Osteocyte (in vitro differentiated cells): ENCODE measurements at regions not wholly inside any gene's neighbourhood (a gene's known extent, or its start where the extent isn't known, plus 50 kb on each side); places are given as distances from the start of the nearest gene placed in this dataset.

Experiments used
- DNase-seq: peaks from one replicate; pipeline ENCODE4 v3.0.0; 2021; ENCODE audit warnings: mixed read lengths; ENCODE audit not compliant: unreplicated experiment; ENCODE audit errors: extremely low spot score
- H3K27ac Mint-ChIP-seq: one replicate; pipeline ENCODE4 v1.8.0; 2021; ENCODE audit warnings: mild to moderate bottlenecking, mixed read lengths; ENCODE audit not compliant: unreplicated experiment
- H3K27me3 Mint-ChIP-seq: one replicate; pipeline ENCODE4 v1.8.0; 2021; ENCODE audit warnings: mixed read lengths; ENCODE audit not compliant: unreplicated experiment
- H3K36me3 Mint-ChIP-seq: one replicate; pipeline ENCODE4 v1.8.0; 2021; ENCODE audit warnings: mixed read lengths; ENCODE audit not compliant: unreplicated experiment
- H3K4me1 Mint-ChIP-seq: one replicate; pipeline ENCODE4 v1.8.0; 2021; ENCODE audit warnings: mixed read lengths; ENCODE audit not compliant: unreplicated experiment
- H3K4me3 Mint-ChIP-seq: one replicate; pipeline ENCODE4 v1.8.0; 2021; ENCODE audit warnings: mild to moderate bottlenecking, moderate library complexity, mixed read lengths; ENCODE audit not compliant: unreplicated experiment
- H3K9me3 Mint-ChIP-seq: one replicate; pipeline ENCODE4 v1.8.0; 2021; ENCODE audit warnings: mixed read lengths; ENCODE audit not compliant: unreplicated experiment
- TF ChIP-seq, protein P1 (sequence below): fragments of 200-600 bp; sonication (generic); IDR thresholded peaks from 2 replicates; pipeline ENCODE4 v1.5.0; 2021; ENCODE audit warnings: antibody characterized with exemption, mild to moderate bottlenecking, moderate library complexity

DNA sequence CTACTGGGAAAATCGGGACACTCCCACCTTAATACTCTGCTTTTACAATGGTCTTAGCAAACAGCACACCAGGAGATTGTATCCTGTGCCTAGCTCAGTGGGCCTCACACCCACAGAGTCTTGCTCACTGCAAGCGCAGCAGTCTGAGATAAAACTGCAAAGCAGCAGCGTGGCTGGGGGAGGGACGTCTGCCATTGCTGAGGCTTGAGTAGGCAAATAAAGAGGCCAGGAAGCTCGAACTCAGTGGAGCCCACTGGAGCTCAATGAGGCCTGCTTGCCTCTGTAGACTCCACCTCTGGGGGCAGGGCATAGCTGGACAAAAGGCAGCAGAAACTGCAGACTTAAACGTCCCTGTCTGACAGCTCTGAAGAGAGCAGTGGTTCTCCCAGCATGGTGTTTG lies 1169.1 kb upstream of the EPHA6 start:
- no peaks in the 10 kb centered on the region for H3K27me3 Mint-ChIP-seq
- H3K27ac Mint-ChIP-seq, result no peak overlapping the region
- no peaks in the 10 kb centered on the region for H3K4me1 Mint-ChIP-seq
- peaks cover 26% of the 10 kb centered on the region for H3K9me3 Mint-ChIP-seq
- H3K36me3 Mint-ChIP-seq, result no peaks in the 10 kb centered on the region
- TF ChIP-seq, protein P1, sequence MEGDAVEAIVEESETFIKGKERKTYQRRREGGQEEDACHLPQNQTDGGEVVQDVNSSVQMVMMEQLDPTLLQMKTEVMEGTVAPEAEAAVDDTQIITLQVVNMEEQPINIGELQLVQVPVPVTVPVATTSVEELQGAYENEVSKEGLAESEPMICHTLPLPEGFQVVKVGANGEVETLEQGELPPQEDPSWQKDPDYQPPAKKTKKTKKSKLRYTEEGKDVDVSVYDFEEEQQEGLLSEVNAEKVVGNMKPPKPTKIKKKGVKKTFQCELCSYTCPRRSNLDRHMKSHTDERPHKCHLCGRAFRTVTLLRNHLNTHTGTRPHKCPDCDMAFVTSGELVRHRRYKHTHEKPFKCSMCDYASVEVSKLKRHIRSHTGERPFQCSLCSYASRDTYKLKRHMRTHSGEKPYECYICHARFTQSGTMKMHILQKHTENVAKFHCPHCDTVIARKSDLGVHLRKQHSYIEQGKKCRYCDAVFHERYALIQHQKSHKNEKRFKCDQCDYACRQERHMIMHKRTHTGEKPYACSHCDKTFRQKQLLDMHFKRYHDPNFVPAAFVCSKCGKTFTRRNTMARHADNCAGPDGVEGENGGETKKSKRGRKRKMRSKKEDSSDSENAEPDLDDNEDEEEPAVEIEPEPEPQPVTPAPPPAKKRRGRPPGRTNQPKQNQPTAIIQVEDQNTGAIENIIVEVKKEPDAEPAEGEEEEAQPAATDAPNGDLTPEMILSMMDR, result no peak
- DNase-seq, result no peak
- no peak overlapping the region for H3K4me3 Mint-ChIP-seq

DNA sequence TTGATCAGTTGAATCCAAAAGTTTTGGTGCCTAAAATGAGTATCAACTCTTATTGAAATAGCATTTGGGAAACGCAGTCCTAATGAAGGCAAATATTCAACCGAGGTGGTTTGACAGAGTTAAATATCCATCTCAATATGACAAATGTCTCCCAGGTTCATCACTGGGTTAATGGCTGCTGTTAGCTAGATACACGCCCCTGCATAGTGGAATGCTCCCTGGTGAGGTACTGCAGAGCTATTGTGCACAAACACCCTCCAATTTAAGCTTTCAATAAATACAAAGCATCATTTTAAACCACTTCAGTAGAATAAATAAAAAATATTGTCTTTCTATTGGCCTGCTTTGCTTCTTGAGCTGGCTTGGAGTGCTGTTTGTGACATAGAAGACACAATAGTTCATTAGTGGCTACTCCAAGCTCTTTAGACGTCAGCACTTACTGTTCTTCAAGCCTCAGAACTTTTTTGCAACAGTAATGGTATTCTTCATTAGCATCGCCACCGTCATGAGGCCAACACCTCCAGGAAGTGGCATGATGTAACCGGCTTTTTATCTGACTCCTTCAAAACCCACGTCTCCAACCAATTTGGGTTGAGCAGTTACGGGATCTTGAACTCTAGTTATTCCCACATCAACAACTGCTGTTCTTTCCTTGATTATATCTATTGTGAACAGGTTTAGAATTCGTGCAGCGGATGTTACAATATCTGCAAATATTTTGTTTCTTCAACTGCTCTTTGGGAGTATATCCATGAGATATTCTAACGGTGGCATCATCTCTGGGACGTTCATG lies 1159.6 kb upstream of the EPHA6 start:
- no peak for DNase-seq
- Mint-ChIP-seq H3K9me3 (peaks cover 7% of the 10 kb centered on the region), H3K4me3 (no peak overlapping the region), H3K27ac (no peak overlapping the region), H3K4me1 (no peaks in the 10 kb centered on the region), H3K27me3 (no peaks in the 10 kb centered on the region), H3K36me3 (no peaks in the 10 kb centered on the region)
- TF ChIP-seq, protein P1, result no peak

DNA sequence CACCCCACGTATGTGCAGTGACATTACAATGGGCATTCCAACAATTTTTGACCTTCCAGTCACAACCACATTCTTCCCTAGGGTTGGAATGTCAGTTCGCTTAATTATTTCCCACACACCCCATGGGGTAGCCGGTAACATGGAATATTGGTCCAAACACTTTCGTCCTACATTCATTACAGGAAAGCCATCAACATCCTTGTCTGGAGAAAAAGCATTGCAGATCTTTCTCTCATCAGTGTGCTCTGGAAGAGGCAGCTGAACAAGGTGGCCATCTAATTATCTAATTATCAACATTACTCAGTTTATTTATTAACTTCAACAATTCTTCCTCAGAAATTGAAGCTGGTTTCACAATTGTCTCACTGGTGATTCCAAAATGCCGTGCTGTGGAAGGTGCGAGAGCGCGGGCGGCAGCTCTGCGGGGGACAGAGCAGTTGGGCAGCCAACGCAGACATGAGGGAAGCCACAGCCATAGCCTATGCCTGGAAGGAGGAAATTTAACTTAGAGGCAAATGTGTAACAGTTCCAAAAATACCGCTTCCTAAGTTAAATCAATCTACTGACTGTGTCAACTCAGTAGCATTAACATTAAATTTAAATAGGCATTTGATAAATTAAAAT lies 1158.9 kb upstream of the EPHA6 start:
- Mint-ChIP-seq H3K4me3 (no peak overlapping the region), H3K36me3 (no peaks in the 10 kb centered on the region), H3K27ac (no peak overlapping the region), H3K27me3 (no peaks in the 10 kb centered on the region), H3K9me3 (peaks cover 11% of the 10 kb centered on the region), H3K4me1 (no peaks in the 10 kb centered on the region)
- no peak for DNase-seq
- TF ChIP-seq, protein P1, result no peak

DNA sequence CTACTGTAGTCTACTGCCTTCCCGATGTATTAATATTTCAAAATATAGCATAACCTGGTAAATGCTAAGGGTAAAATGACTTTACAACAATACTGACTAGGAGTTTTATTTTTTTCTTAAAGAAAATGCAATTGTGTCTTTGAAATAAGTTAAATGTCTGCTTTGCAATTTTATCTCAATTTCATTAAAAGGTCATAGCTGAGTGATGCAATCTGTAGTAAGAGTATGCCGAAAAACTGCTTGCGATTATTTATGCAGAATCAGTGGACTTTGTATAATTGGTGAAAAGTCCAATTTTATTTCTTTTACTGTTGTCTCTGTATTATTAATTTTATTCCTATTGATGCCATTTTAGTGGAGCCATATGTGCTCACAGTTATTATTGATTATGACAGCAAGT lies 1143.6 kb upstream of the EPHA6 start:
- no peak for DNase-seq
- Mint-ChIP-seq H3K9me3 (no peaks in the 10 kb centered on the region), H3K27ac (no peak overlapping the region), H3K27me3 (peaks cover 2% of the 10 kb centered on the region), H3K4me1 (no peaks in the 10 kb centered on the region), H3K4me3 (no peak overlapping the region), H3K36me3 (no peaks in the 10 kb centered on the region)
- TF ChIP-seq, protein P1, result no peak

DNA sequence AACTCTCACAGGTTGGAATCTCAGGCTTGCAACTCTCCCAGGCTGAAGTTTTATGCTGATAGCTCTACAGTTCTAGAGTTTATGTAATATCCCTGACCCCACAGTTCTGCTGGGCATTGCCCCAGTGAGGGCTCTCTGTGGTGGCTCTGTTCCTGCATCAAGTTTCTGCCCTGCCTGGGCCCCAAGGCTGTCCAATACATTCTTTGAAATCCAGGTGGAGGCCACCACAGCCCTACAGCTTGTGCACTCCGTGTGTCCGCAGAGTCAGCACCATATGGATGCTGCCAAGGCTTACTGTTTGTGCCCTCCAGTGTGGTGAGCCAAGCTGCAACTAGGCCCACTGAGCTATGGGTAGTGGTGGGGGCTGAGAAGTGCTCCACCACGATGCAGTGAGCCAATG lies 1141.2 kb upstream of the EPHA6 start:
- no peaks in the 10 kb centered on the region for H3K27me3 Mint-ChIP-seq
- H3K4me3 Mint-ChIP-seq, result no peak overlapping the region
- no peaks in the 10 kb centered on the region for H3K4me1 Mint-ChIP-seq
- no peaks in the 10 kb centered on the region for H3K9me3 Mint-ChIP-seq
- TF ChIP-seq, protein P1, result no peak
- no peak overlapping the region for H3K27ac Mint-ChIP-seq
- no peak for DNase-seq
- no peaks in the 10 kb centered on the region for H3K36me3 Mint-ChIP-seq
